Neuronal stem cell (in vitro differentiated cells): ENCODE measurements at regions not wholly inside any gene's neighbourhood (a gene's known extent, or its start where the extent isn't known, plus 50 kb on each side); places are given as distances from the start of the nearest gene placed in this dataset.

Experiments used
- DNase-seq: peaks from one replicate; pipeline ENCODE4 v3.0.0-alpha.2; 2013; ENCODE audit warnings: low spot score
- H2AFZ ChIP-seq: one replicate; pipeline ENCODE4 v1.6.1; 2013; ENCODE audit warnings: mild to moderate bottlenecking, low read length, inconsistent platforms
- H2AK5ac ChIP-seq: 2 replicates; pipeline ENCODE4 v1.6.1; 2013; ENCODE audit warnings: low read depth, mild to moderate bottlenecking, inconsistent platforms, low read length, moderate library complexity, mixed read lengths
- H2BK120ac ChIP-seq: 2 replicates; pipeline ENCODE4 v1.6.1; 2013; ENCODE audit warnings: low read depth, mild to moderate bottlenecking, inconsistent platforms, low read length, moderate library complexity, mixed read lengths
- H2BK12ac ChIP-seq: one replicate; pipeline ENCODE4 v1.6.1; 2013; ENCODE audit warnings: low read length, inconsistent platforms
- H2BK15ac ChIP-seq: 2 replicates; pipeline ENCODE4 v1.6.1; 2013; ENCODE audit warnings: mild to moderate bottlenecking, low read length, inconsistent platforms, mixed read lengths
- H2BK5ac ChIP-seq: one replicate; pipeline ENCODE4 v1.6.1; 2013; ENCODE audit warnings: inconsistent platforms, mild to moderate bottlenecking, low read length, moderate library complexity
- H3K14ac ChIP-seq: one replicate; pipeline ENCODE4 v1.6.1; 2013; ENCODE audit warnings: low read length, inconsistent platforms
- H3K18ac ChIP-seq: 2 replicates; pipeline ENCODE4 v1.6.1; 2013; ENCODE audit warnings: low read length, inconsistent platforms
- H3K23ac ChIP-seq: 2 replicates; pipeline ENCODE4 v1.6.1; 2013; ENCODE audit warnings: low read depth, mild to moderate bottlenecking, mixed read lengths, low read length, inconsistent platforms; ENCODE audit not compliant: poor library complexity
- H3K27ac ChIP-seq: replicated peaks from 3 replicates; pipeline ENCODE4 v1.5.1; 2013; ENCODE audit warnings: low read length, inconsistent platforms
- H3K27me3 ChIP-seq, 3 experiments: 2 replicates each; pipeline ENCODE4 v1.6.1; 2013; ENCODE audit warnings: low read length in 3 of 3, mild to moderate bottlenecking in 2 of 3, inconsistent platforms in 1 of 3, low read depth in 1 of 3, mixed read lengths in 1 of 3, moderate library complexity in 1 of 3; ENCODE audit not compliant: control insufficient read depth in 3 of 3, insufficient read depth in 3 of 3
- H3K36me3 ChIP-seq, 2 donors: replicated peaks in 1 of 2; 2 replicates each; pipeline ENCODE4 v1.6.1; 2013; ENCODE audit warnings: low read length in 2 of 2; ENCODE audit not compliant: control insufficient read depth in 2 of 2, insufficient read depth in 2 of 2
- H3K4ac ChIP-seq: 2 replicates; pipeline ENCODE4 v1.6.1; 2013; ENCODE audit warnings: inconsistent platforms, mild to moderate bottlenecking, low read length, moderate library complexity
- H3K4me1 ChIP-seq, 2 donors: 1 replicate in 1 of 2; 2 replicates in 1 of 2; pipeline ENCODE4 v1.6.1; 2013; ENCODE audit warnings: low read length in 2 of 2, low read depth in 1 of 2; ENCODE audit not compliant: control insufficient read depth in 2 of 2, insufficient read depth in 1 of 2
- H3K4me2 ChIP-seq: one replicate; pipeline ENCODE4 v1.6.1; 2013; ENCODE audit warnings: mild to moderate bottlenecking, low read length, inconsistent platforms; ENCODE audit not compliant: insufficient read depth, poor library complexity, severe bottlenecking
- H3K4me3 ChIP-seq, 2 donors: 2 replicates each; pipeline ENCODE4 v1.5.1; 2013; ENCODE audit warnings: low read length in 2 of 2, mild to moderate bottlenecking in 2 of 2, inconsistent platforms in 1 of 2, moderate library complexity in 1 of 2
- H3K79me1 ChIP-seq: one replicate; pipeline ENCODE4 v1.6.1; 2013; ENCODE audit warnings: low read depth, mild to moderate bottlenecking, inconsistent platforms, low read length, moderate library complexity
- H3K9ac ChIP-seq: one replicate; pipeline ENCODE4 v1.6.1; 2013; ENCODE audit warnings: mild to moderate bottlenecking, low read depth, low read length, inconsistent platforms; ENCODE audit not compliant: poor library complexity
- H3K9me3 ChIP-seq, 2 donors: replicated peaks in 1 of 2; 2 replicates each; pipeline versions ENCODE3 to v1.6.1; 2013; ENCODE audit warnings: low read length in 2 of 2, mild to moderate bottlenecking in 2 of 2, inconsistent platforms in 1 of 2, low read depth in 1 of 2, mixed read lengths in 1 of 2, moderate library complexity in 1 of 2; ENCODE audit not compliant: control insufficient read depth in 2 of 2, insufficient read depth in 1 of 2
- H4K8ac ChIP-seq: one replicate; pipeline ENCODE4 v1.6.1; 2013; ENCODE audit warnings: low read depth, mild to moderate bottlenecking, inconsistent platforms, low read length, moderate library complexity
- H4K91ac ChIP-seq: one replicate; pipeline ENCODE4 v1.6.1; 2013; ENCODE audit warnings: low read length, low read depth, mild to moderate bottlenecking, inconsistent platforms; ENCODE audit not compliant: poor library complexity
- WGBS, 2 donors: extraction: QIAGEN DNeasy Blood & Tissue Kit; methylation state at CpG; one replicate each; pipeline ENCODE4 v1.1.7; 2013; ENCODE audit warnings: missing lambda C conversion rate in 2 of 2, mixed read lengths in 1 of 2; ENCODE audit not compliant: insufficient read length in 2 of 2, insufficient replicate concordance in 1 of 2; ENCODE audit errors: extremely low coverage in 2 of 2; 5-methylcytosine and 5-hydroxymethylcytosine counted together

DNA sequence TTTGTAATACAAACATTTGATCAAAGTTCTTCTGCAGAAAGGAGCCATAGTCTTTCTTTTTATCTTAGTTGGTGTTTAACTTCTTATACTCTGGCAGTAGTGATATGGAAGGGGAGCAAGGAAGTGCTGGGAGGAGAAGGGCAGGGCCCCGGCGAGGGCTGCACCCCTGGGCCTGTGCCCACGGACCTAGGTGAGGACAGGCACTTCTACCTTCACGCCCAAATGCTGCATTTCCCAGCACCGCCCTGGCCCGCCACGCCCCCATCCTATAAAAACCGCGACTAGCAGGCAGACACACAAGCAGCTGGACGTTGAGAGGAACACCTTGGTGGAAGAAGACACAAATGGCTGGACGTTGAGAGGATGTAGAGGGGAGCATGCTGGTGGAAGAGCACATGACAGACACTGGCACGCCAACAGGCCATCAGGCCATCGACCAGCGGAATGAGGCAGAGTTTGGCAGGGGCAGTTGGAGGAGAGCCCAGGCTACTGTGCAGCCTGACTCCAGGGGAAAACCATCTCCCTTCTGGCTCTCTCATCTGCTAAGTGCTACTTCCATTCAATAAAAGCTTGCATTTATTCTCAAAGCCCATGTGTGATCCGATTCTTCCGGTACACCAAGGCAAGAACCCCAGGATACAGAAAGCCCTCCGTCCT is 81.5 kb upstream of the C9orf72 start:
- no peak overlapping the region for H3K27ac ChIP-seq
- no peaks in the 10 kb centered on the region for H3K4me1 ChIP-seq
- no peaks in the 10 kb centered on the region for H3K36me3 ChIP-seq
- H2BK12ac ChIP-seq: no peak overlapping the region
- no CpG with 5 or more reads among the region's 17 CpGs for WGBS, 2 donors
- H3K9me3 ChIP-seq: no peaks in the 10 kb centered on the region
- H3K79me1 ChIP-seq: no peaks in the 10 kb centered on the region
- DNase-seq: no peak
- no peak overlapping the region for H3K4me3 ChIP-seq
- no peak overlapping the region for H3K14ac ChIP-seq
- H3K4ac ChIP-seq: peak overlapping the region; percentile 26
- no peak overlapping the region for H3K23ac ChIP-seq
- H4K8ac ChIP-seq: no peak overlapping the region
- no peak overlapping the region for H2BK120ac ChIP-seq
- H2BK5ac ChIP-seq: no peak overlapping the region
- no peaks in the 10 kb centered on the region for H3K27me3 ChIP-seq
- H3K9ac ChIP-seq: peak overlapping the region; percentile 2
- peak overlapping the region; percentile 62 for H2AFZ ChIP-seq
- H4K91ac ChIP-seq: no peak overlapping the region
- H2AK5ac ChIP-seq: no peak overlapping the region
- peak overlapping the region; percentile 0 for H3K18ac ChIP-seq
- no peak overlapping the region for H3K4me2 ChIP-seq
- no peak overlapping the region for H2BK15ac ChIP-seq

DNA sequence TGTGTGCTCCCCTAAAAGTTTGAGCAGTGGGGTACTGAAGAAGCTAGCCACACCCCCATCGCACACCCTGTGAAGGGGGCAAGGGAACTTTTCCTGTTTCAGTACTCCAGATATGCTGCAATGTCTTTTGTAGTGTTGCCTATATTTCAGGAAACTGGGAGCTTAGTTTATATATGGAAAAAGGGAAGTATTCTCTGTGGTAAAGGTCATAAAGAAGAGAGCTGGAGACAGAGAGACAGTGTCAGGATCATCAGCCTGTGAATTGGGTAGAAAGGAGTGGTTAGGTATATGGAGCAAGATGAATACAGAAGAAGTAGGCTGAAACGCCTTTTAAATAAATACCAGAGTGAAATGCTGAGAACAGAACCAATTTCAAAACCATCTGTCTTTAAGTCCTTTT is 82.2 kb upstream of the C9orf72 start:
- H2AK5ac ChIP-seq: no peak overlapping the region
- H3K23ac ChIP-seq: no peak overlapping the region
- no peak overlapping the region for H4K91ac ChIP-seq
- no peaks in the 10 kb centered on the region for H3K4me1 ChIP-seq
- H2BK120ac ChIP-seq: no peak overlapping the region
- H2BK12ac ChIP-seq: no peak overlapping the region
- H3K4me3 ChIP-seq: no peak overlapping the region
- no peak overlapping the region for H3K27ac ChIP-seq
- H2BK15ac ChIP-seq: no peak overlapping the region
- DNase-seq: no peak
- H3K14ac ChIP-seq: no peak overlapping the region
- no peaks in the 10 kb centered on the region for H3K27me3 ChIP-seq
- no peak overlapping the region for H3K4me2 ChIP-seq
- no peaks in the 10 kb centered on the region for H3K79me1 ChIP-seq
- no peak overlapping the region for H4K8ac ChIP-seq
- peak overlapping the region; percentile 62 for H2AFZ ChIP-seq
- H3K9me3 ChIP-seq: no peaks in the 10 kb centered on the region
- H3K36me3 ChIP-seq: no peaks in the 10 kb centered on the region
- no peak overlapping the region for H3K4ac ChIP-seq
- H2BK5ac ChIP-seq: no peak overlapping the region
- no CpG with 5 or more reads among the region's 2 CpGs for WGBS, 2 donors
- no peak overlapping the region for H3K18ac ChIP-seq
- H3K9ac ChIP-seq: no peak overlapping the region

DNA sequence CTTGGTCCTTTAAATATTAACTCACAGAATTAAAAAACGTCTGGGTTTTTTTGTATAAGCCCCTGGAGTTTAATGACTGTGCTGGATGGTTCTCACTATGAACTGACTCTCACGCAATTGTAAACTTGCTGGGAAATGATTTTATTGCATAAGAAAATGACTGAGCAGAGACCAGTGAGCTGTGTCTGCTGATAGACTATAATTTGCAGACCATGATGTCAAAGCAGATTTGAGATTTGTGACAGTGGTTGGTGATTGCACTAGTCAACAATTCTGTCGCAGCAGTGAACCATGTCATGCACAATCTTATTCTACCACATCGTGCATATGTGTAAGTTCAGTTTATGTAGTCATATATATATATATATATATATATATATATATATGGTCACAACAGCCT is 85.7 kb upstream of the C9orf72 start:
- WGBS, 2 donors: no CpG with 5 or more reads among the region's 4 CpGs
- H3K14ac ChIP-seq: no peak overlapping the region
- no peak overlapping the region for H2BK5ac ChIP-seq
- H3K27ac ChIP-seq: no peak overlapping the region
- no peaks in the 10 kb centered on the region for H3K79me1 ChIP-seq
- DNase-seq: no peak
- no peak overlapping the region for H2BK12ac ChIP-seq
- H3K36me3 ChIP-seq: no peaks in the 10 kb centered on the region
- no peak overlapping the region for H2BK120ac ChIP-seq
- H2AK5ac ChIP-seq: no peak overlapping the region
- H3K9me3 ChIP-seq: no peaks in the 10 kb centered on the region
- H3K4me3 ChIP-seq: no peak overlapping the region
- H3K4me1 ChIP-seq: no peaks in the 10 kb centered on the region
- H3K18ac ChIP-seq: no peak overlapping the region
- no peak overlapping the region for H2BK15ac ChIP-seq
- H4K91ac ChIP-seq: no peak overlapping the region
- H3K23ac ChIP-seq: no peak overlapping the region
- H3K27me3 ChIP-seq: no peaks in the 10 kb centered on the region
- H2AFZ ChIP-seq: no peak overlapping the region
- H3K4ac ChIP-seq: no peak overlapping the region
- no peak overlapping the region for H3K4me2 ChIP-seq
- H3K9ac ChIP-seq: no peak overlapping the region
- no peak overlapping the region for H4K8ac ChIP-seq

DNA sequence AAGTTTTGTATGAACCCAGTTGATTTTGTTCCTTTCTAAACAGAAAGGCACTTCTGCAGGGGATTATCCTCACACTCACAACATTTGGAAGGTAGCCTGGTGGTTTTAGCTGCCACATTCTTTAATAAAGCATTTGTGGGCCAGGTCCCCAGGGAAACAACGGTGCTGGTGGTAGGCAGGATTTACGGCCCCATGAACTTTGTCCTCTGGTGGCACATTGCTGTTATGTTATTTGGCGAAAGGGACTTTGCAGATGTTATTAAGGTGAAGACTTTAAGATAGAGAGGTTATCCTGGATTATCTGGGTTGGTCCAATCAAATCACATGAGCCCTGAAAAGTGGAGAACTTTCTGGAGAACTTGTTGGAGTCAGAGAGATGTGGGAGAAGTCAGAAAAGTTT is 86.3 kb upstream of the C9orf72 start:
- H2BK15ac ChIP-seq: no peak overlapping the region
- H4K8ac ChIP-seq: no peak overlapping the region
- no peaks in the 10 kb centered on the region for H3K9me3 ChIP-seq
- H3K27ac ChIP-seq: no peak overlapping the region
- H3K4me2 ChIP-seq: no peak overlapping the region
- DNase-seq: no peak
- no peak overlapping the region for H2AK5ac ChIP-seq
- H3K14ac ChIP-seq: no peak overlapping the region
- H3K23ac ChIP-seq: no peak overlapping the region
- H3K18ac ChIP-seq: no peak overlapping the region
- no peak overlapping the region for H3K4ac ChIP-seq
- H3K27me3 ChIP-seq: no peaks in the 10 kb centered on the region
- H2BK5ac ChIP-seq: no peak overlapping the region
- H3K4me3 ChIP-seq: no peak overlapping the region
- no peak overlapping the region for H2BK12ac ChIP-seq
- no peak overlapping the region for H4K91ac ChIP-seq
- WGBS, 2 donors: no CpG with 5 or more reads among the region's 3 CpGs
- H3K79me1 ChIP-seq: no peaks in the 10 kb centered on the region
- H3K4me1 ChIP-seq: no peaks in the 10 kb centered on the region
- H2BK120ac ChIP-seq: no peak overlapping the region
- no peak overlapping the region for H3K9ac ChIP-seq
- no peaks in the 10 kb centered on the region for H3K36me3 ChIP-seq
- peak overlapping the region; percentile 13 for H2AFZ ChIP-seq
